Stimulated activated CD4-positive, alpha-beta T cell treated with anti-CD3 and anti-CD28 coated beads, Interleukin-1b, Interleukin-23, amount 100 ng/mL, for 48 hours (primary cell): ENCODE measurements at regions not wholly inside any gene's neighbourhood (a gene's known extent, or its start where the extent isn't known, plus 50 kb on each side); places are given as distances from the start of the nearest gene placed in this dataset.
"Not testable (repeated sequence)": the region's sequence is repeated elsewhere in the genome, so short reads cannot be mapped to it uniquely, and the experiment has no call there.

Experiments
- DNase-seq: peaks from one replicate; pipeline ENCODE4 v3.0.0-alpha.2; 2020

- no peak for DNase-seq
Observed at GRCh38 chr10:3325954-3326750, 153.6 kb upstream of the PITRM1 start.

- DNase-seq, result no peak
Observed at GRCh38 chr10:3324612-3325038, 152.0 kb upstream of the PITRM1 start.

- no peak for DNase-seq
Observed at GRCh38 chr10:3323865-3324498, 151.4 kb upstream of the PITRM1 start.

GRCh38 chr10:3321123-3321522 lies 148.5 kb upstream of the PITRM1 start:
- no peak for DNase-seq

GRCh38 chr10:3319811-3320226 lies 147.2 kb upstream of the PITRM1 start:
- no peak for DNase-seq

GRCh38 chr10:3318480-3318807 lies 145.9 kb upstream of the PITRM1 start:
- DNase-seq, result not testable (repeated sequence)

GRCh38 chr10:3317553-3318479 lies 145.2 kb upstream of the PITRM1 start:
- DNase-seq, result not testable (repeated sequence)

GRCh38 chr10:3314445-3315085 lies 142.0 kb upstream of the PITRM1 start:
- not testable (repeated sequence) for DNase-seq

- not testable (repeated sequence) for DNase-seq
Observed at GRCh38 chr10:3313784-3314444, 141.3 kb upstream of the PITRM1 start.

GRCh38 chr10:3312403-3312940 lies 139.9 kb upstream of the PITRM1 start:
- no peak for DNase-seq

- DNase-seq, result no peak
Observed at GRCh38 chr10:3310016-3310784, 137.6 kb upstream of the PITRM1 start.

GRCh38 chr10:3306050-3306449 lies 133.5 kb upstream of the PITRM1 start:
- DNase-seq, result no peak

- DNase-seq, result no peak
Observed at GRCh38 chr10:3295582-3296151, 123.1 kb upstream of the PITRM1 start.

- no peak for DNase-seq
Observed at GRCh38 chr10:3294919-3295581, 122.5 kb upstream of the PITRM1 start.

- DNase-seq, result no peak
Observed at GRCh38 chr10:3293581-3294431, 121.2 kb upstream of the PITRM1 start.

- DNase-seq, result no peak
Observed at GRCh38 chr10:3292636-3293035, 120.1 kb upstream of the PITRM1 start.

GRCh38 chr10:3290550-3290949 lies 118.0 kb upstream of the PITRM1 start:
- no peak for DNase-seq

GRCh38 chr10:3287572-3288445 lies 115.2 kb upstream of the PITRM1 start:
- DNase-seq, result no peak
